ENCODE measurements at regions not wholly inside any gene's neighbourhood (a gene's known extent, or its start where the extent isn't known, plus 50 kb on each side); places are given as distances from the start of the nearest gene placed in this dataset.
"Not testable (repeated sequence)": the region's sequence is repeated elsewhere in the genome, so short reads cannot be mapped to it uniquely, and the experiment has no call there.

DNA sequence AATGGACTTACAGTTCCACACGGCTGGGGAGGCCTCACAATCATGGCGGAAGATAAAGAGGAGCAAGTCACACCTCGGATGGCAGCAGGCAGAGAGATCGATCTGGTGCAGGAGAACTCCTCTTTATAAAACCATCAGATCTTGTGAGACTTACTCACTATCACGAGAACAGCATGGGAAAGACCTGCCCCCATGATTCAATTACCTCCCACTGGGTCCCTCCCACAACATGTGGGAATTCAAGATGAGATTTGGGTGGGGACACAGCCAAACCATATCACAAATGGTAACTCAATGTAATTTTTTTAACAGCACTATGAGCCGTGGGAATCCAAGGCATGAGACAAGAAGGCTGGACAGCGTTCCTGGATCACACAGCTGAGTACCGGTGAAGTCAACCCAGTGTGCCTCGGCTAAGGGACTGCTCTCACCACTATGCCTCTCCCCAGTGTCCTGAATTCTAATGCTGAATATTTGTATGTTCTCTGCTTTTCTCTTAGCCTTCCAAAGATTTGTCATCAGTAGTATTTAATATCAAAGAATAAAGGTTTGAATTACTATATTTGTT is 84.3 kb downstream of the IRS2 start:
- DNase-seq: not testable (repeated sequence)

- no peak for DNase-seq
Measured at GRCh38 chr13:109700176-109700575, 86.2 kb downstream of the IRS2 start.

- DNase-seq: no peak
Measured at GRCh38 chr13:109699628-109700071, 86.7 kb downstream of the IRS2 start.

DNA sequence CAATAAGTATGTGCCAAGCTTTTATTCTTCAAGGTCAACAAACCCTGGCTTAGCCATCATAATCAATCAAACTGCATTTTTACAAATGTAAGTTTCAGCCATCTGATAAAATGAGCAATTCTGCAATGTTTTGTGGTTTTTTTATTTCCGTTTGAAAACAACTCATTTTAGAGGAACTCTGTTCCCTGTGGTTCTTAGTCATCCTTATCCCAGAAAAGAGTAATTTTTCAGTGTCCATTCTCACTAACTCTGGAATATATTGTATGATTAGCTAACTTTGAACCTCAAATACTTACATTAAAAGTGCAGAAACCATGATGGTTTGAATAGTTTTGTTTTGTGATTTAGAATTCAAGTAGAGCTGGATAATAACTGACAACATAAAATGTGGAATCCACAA is 87.6 kb downstream of the IRS2 start:
- DNase-seq: no peak

DNA sequence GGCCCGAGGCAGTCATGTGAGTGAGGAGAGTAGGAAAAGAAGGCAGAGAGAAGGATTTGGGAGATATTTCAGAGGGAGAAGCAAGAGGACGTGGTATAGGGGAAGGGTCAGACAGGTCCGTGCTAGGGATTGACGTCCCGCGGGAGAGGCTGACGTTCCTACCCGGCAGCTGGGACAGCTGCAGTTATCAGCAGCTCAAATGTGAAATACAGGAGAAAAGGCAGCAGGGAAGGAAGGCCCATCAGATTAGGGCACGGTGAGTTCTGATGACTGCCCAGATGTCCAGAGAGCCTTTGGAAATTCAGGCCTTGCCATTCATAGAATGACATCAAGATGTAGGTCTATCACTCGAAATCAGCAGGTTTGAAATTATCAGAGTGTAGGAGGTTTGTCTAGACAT is 88.4 kb downstream of the IRS2 start:
- DNase-seq: no peak

DNA sequence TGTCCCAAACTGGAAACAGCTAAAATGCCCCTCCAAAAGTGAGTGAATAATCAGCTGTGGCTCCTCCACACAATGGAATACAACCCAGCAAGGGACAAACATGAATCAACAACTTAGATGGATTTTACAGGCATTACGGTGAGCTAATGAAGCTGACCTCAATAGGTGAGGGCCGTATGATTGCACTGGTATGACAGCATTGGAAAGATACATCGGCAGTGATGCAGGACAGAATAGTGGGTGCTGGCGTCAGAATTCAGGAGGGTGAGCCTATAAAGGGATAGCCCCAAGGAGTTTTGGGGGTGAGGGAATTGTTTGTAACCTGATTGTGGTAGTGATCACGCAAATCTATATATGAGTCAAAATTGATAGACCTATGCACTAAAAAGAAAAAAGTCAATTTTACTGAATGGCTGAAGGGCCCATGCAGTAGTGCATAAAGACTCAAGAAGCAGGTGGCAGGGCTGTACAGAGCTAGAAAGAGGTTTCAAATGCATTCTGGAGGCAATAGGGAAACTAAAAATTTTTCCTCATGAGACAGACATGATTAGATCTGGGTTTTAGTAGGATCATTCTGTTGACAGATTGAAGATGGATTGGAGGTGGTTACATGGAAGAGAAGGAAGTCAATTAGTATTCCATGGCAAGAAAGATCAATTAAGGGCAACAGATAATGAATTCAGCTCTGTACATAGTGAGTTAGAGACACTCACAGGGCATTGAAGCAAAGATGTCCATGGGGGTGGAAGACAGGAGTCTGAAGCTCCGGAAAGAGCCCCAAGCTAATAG is 90.8 kb downstream of the IRS2 start:
- no peak for DNase-seq

GRCh38 chr13:109694972-109695371 is 91.4 kb downstream of the IRS2 start:
- DNase-seq: no peak

GRCh38 chr13:109693213-109693612 is 93.2 kb downstream of the IRS2 start:
- no peak for DNase-seq

DNA sequence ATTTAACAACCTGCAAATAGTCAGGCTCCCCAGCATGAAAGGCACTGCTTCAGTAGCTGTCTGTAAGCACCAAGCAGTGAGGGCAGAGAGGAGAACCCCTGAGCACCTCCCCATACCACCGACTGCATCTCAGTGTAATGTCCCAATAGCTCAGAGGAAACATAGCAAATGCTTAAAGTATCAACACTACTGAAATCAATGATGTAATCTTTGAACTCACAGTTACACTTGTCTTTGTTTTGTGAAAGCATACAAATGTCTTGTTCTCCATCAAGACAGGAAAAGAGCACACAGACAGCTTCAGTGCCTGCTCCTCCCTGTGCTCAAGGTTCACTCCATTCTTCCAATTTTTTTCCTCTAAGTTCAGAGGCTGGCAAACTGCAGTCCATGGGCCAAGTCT is 94.7 kb downstream of the IRS2 start:
- no peak for DNase-seq

DNA sequence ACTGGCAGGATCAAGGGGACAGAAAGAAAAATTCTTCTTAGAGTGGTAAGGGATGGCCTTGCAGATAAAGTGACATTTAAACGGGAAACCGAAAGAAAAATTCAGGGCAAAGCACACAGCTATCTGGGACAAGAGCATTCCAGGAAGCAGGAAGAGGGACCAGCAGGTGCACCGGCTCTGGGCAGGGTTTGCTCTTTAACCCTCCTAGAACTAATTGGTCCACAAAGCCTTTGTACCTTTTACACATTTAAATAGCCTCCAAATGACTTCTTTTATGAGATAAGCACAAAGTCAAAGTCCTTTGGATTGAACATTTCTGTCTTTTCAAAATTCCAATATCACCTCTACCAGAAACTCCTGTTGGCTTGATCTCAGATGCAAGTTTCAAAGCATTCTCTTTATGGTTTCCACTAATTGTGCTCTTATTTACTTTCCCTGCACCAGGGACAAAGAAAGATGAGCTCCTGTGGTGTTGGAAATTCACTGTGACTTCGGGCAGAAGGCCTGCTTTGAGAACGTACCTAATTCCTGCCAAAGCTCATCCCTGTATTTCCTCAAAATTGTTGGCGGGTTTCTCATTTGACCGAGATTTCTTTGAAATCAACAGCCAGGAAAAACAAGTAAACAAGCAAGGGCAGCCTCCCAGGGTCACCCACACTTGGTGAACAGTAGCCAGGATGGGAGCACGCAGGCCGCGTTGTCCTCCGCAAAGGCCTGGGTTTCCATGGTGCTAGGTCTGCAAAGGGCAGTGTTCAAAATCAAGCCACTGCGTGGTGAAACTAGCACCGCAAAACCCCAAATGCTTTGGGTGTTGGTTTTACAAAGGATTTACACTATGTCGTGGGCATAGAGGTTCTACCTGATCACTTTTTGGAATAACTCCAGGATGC is 98.6 kb downstream of the IRS2 start:
- DNase-seq: no peak

DNA sequence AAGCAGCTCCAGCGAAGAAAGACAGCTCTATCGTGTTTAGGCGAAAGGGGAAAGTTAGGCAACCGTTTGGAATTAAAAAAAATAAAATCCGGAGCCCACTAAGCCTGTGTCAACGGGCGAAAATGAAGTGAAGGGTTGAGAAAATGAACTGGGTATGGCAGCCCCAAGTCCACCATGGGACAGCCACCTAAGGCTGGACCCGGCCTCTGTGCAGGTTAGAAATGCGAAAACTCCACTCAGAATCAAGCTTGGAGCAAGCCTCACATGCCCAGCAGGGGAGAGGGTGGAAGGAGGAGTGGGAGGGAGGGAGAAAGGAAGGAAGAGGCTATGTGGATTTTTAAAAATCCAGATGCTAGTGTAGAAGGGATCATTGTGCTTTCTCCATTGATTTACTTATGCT is 101.2 kb downstream of the IRS2 start:
- no peak for DNase-seq

- no peak for DNase-seq
Measured at GRCh38 chr13:109684824-109685202, 101.6 kb downstream of the IRS2 start.

DNA sequence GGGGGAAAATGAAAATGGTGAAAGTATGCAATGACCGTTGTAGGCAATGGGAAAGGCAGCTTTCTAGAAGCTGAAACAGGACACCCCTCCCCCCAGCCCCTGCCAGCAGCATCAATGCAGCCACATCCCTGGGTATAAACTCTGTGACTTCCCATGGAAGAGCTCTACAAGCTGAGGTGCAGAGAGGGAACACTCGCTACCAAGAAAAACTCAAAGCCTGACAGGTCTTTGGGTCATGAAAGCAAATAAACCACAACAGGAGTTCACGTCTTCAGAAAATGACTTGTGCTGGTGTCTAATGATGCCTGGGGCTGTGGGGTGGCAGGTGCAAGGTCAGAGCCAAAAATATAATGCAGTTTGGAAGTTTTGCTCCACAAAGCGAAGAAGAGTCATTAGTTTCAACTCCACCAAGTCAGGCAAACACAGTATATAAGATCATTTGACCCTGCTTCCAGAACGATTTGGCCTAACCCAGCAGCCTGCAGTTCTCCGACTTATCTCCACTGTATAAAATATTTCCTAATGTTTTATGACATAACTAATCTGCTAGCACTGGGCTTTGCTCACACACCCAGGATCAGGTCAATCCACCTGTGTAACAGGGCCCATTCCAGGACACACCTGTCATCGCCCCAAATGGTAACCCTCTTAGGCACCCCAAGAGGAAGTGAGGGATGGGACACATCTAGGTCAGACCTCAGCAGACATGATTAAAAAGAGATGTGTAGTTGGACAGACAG is 102.1 kb downstream of the IRS2 start:
- DNase-seq: no peak

GRCh38 chr13:109682534-109683244 is 103.7 kb downstream of the IRS2 start:
- DNase-seq: no peak

DNA sequence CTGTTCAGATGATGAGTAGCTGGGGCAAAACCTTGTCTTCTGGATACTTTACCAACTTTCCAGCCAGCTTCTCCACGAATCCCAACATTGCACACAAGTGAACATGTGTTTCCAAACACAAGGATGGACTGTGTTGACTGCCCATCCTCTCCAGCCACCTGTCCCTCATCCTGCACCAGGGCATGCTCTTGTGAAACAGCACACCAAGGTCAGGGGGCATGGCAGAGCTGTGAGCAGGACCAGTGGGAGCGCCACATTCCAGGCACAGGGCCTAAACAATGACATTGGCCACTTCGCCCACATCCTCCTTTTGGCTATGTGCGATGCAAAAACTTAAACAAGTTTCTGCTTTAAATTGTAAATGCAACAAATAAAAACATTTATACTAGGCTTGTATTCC is 105.5 kb downstream of the IRS2 start:
- DNase-seq: no peak

DNA sequence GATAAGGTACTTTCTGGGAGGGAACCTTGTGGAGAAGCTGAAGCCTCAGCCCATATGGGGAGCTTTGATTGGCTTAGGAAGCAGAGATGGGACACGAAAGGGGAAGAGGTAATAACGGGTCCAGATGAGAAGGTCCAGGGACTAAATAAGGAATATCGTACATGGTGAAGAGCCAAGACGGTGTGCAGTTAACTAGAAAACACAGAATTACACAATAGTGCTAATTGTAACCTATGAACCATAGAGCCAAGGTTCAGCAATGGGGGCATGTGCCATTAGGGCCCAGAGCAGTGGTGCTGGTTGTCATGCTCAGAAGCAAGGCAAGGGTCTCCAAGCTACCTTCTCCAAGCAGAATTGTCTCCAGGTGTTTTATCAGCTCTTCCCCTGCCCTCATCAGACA is 106.1 kb downstream of the IRS2 start:
- no peak for DNase-seq

DNA sequence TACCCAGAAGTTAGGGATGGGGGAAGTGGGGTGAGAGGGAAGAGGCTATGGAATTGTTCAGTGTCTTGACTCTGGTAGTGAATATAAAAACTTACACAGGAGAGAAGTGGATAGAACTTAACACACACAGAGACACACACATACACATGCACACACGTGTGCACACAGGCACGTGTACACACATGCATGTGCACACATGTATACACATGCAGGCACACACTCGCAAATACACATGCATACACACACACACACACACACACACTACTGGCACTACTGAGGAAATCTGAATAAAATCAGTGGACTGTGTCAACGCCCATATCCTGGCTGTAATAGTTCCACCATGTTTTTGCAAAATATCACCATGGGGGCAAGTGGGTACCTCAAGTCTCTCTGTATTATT is 107.9 kb downstream of the IRS2 start:
- no peak for DNase-seq

DNA sequence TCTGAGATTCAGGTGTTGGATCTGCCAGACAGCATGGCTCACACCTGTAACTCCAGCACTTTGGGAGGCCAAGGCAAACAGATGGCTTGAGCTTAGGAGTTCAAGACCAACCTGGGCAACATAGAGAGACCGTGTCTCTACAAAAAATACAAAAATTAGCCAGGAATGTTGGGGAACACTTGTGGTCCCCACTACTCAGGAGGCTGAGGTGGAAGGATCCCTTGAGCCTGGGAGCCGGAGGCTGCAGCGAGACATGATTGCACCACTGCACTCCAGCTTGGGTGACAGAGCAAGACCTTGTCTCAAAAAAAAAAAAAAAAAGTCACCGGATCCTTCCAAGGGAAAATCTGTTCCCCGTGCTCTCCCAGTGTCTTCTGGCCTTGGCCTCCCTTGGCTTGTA is 109.2 kb downstream of the IRS2 start:
- DNase-seq: no peak

DNA sequence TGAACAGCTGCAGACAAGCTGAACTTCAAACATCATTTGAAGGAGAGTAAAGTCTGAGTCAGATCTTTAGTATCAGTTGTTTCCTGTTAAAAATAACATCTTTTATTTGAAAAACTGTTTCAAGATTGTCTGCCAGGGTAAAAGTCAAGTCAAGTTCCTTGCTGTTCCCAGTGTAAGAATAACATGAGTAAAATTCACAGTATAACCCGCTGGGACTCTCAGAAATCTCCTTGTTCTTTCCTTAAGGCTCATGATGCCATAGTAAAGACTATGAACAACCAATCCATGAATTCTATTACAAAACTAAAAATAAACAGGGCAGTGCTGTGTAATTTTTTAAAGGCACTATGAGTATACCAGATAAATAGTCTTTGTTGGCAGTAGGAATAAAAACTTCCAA is 112.9 kb downstream of the IRS2 start:
- DNase-seq: no peak

- DNase-seq: no peak
Measured at GRCh38 chr13:109672545-109672944, 113.8 kb downstream of the IRS2 start.

- DNase-seq: no peak
Measured at GRCh38 chr13:109671919-109672318, 114.5 kb downstream of the IRS2 start.

- no peak for DNase-seq
Measured at GRCh38 chr13:109670776-109671175, 115.6 kb downstream of the IRS2 start.

GRCh38 chr13:109669956-109670355 is 116.4 kb downstream of the IRS2 start:
- DNase-seq: no peak
